GM12878 (cell line): ENCODE measurements at regions not wholly inside any gene's neighbourhood (a gene's known extent, or its start where the extent isn't known, plus 50 kb on each side); places are given as distances from the start of the nearest gene placed in this dataset.
"Not testable (repeated sequence)": the region's sequence is repeated elsewhere in the genome, so short reads cannot be mapped to it uniquely, and the experiment has no call there.

Source experiments
- ATAC-seq: fragments of 200-7000 bp; cut with Tn5 transposase; 3 replicates; pipeline ENCODE4 v1.9.1; 2020; ENCODE audit warnings: mild to moderate bottlenecking, moderate library complexity
- BruUV-seq: library from RNA; stranded (reverse); fragments of 400-500 nt; replicated peaks from 2 replicates; lab custom pipeline; 2021; lab: Mats Ljungman, UMichigan
- CTCF ChIA-PET: fragments of 300-600 bp; sonication (Branson Sonifier 250); formaldehyde crosslinking; extraction: SDS; loops from one replicate; lab custom pipeline; 2021; ENCODE audit warnings: inconsistent platforms; lab: Yijun Ruan, JAX
- POLR2A ChIA-PET: fragments of 350-600 bp; formaldehyde crosslinking; extraction: SDS; loops from one replicate; lab custom pipeline; 2021; ENCODE audit warnings: inconsistent platforms; lab: Charles Lee
- RAD21 ChIA-PET: fragments of 300-600 bp; sonication (Branson Sonifier 250); formaldehyde crosslinking; loops from one replicate; lab custom pipeline; 2023; ENCODE audit warnings: antibody characterized with exemption; ENCODE audit not compliant: unreplicated experiment; lab: Charles Lee
- SMC1A ChIA-PET: fragments of 300-600 bp; sonication (Branson Sonifier 250); formaldehyde crosslinking; loops from one replicate; lab custom pipeline; 2023; ENCODE audit not compliant: unreplicated experiment, uncharacterized antibody; lab: Charles Lee
- DNase-seq: peaks from one replicate; pipeline ENCODE4 v3.0.0-alpha.2; 2011; ENCODE audit warnings: low read depth, low spot score
- FAIRE-seq: peaks from 3 replicates; lab custom pipeline; 2011; peaks lifted over from hg19 to GRCh38; lab: Jason Lieb, UNC
- H2AFZ ChIP-seq: 2 replicates; pipeline ENCODE4 v1.6.0; 2011; ENCODE audit warnings: low read depth, low read length, control low read depth; ENCODE audit not compliant: control insufficient read depth
- H3K27ac ChIP-seq: 2 replicates; pipeline ENCODE4 v1.5.1; 2011; ENCODE audit warnings: control low read depth; ENCODE audit not compliant: control insufficient read depth, insufficient read depth
- H3K27me3 ChIP-seq, 2 experiments: replicated peaks in 1 of 2; 2 replicates each; pipeline versions ENCODE4 v1.6.0 to v1.6.1; 2011; ENCODE audit warnings: low read length in 1 of 2; ENCODE audit not compliant: control insufficient read depth in 2 of 2, insufficient read depth in 2 of 2
- H3K36me3 ChIP-seq, 2 experiments: 2 replicates each; pipeline ENCODE4 v1.5.1; 2011; ENCODE audit warnings: low read length in 1 of 2; ENCODE audit not compliant: control insufficient read depth in 2 of 2, insufficient read depth in 2 of 2
- H3K4me1 ChIP-seq: 2 replicates; pipeline ENCODE4 v1.6.1; 2011; ENCODE audit warnings: mild to moderate bottlenecking, low read length, moderate library complexity, mixed read lengths; ENCODE audit not compliant: control insufficient read depth, insufficient read depth
- H3K4me2 ChIP-seq: 2 replicates; pipeline ENCODE4 v1.6.0; 2011; ENCODE audit warnings: control low read depth; ENCODE audit not compliant: control insufficient read depth, insufficient read depth
- H3K4me3 ChIP-seq: fragments of 200-600 bp; sonication (generic); 2 replicates; pipeline ENCODE4 v1.5.1; 2016
- H3K79me2 ChIP-seq: 2 replicates; pipeline ENCODE4 v1.6.0; 2011; ENCODE audit warnings: low read length; ENCODE audit not compliant: control insufficient read depth, insufficient read depth
- H3K9ac ChIP-seq: 2 replicates; pipeline ENCODE4 v1.8.0; 2011; ENCODE audit warnings: low read length, control low read depth, mixed read lengths; ENCODE audit not compliant: control insufficient read depth, insufficient read depth
- H3K9me3 ChIP-seq: replicated peaks from 3 replicates; pipeline ENCODE4 v1.5.1; 2011; ENCODE audit warnings: mild to moderate bottlenecking, low read length; ENCODE audit not compliant: control insufficient read depth, insufficient read depth
- H4K20me1 ChIP-seq: 2 replicates; pipeline ENCODE4 v1.6.0; 2011; ENCODE audit not compliant: control insufficient read depth, insufficient read depth
- FOS ChIP-seq: IDR thresholded peaks from 3 replicates; pipeline ENCODE4 v1.6.1; 2011; ENCODE audit warnings: borderline replicate concordance; ENCODE audit not compliant: insufficient read length; ENCODE audit errors: extremely low read depth
- IRF5 ChIP-seq: fragments of 450-650 bp; IDR thresholded peaks from 2 replicates; pipeline ENCODE4 v1.6.1; 2017; ENCODE audit warnings: borderline replicate concordance
- RELA ChIP-seq: fragments of 450-650 bp; IDR thresholded peaks from 2 replicates; pipeline ENCODE4 v1.8.0; 2014; ENCODE audit warnings: borderline replicate concordance; ENCODE audit not compliant: partially characterized antibody
- RUNX3 ChIP-seq: IDR thresholded peaks from 2 replicates; pipeline ENCODE4 v1.6.1; 2012; ENCODE audit warnings: low read length, inconsistent platforms
- SRF ChIP-seq, 2 experiments: IDR thresholded peaks; 2 replicates each; pipeline ENCODE4 v1.6.1; 2011; ENCODE audit warnings: low read depth in 2 of 2, low read length in 2 of 2, mild to moderate bottlenecking in 1 of 2, moderate library complexity in 1 of 2
- TARDBP ChIP-seq: IDR thresholded peaks from 2 replicates; pipeline ENCODE4 v1.6.1; 2016; ENCODE audit warnings: borderline replicate concordance
- TBL1XR1 ChIP-seq: IDR thresholded peaks from 2 replicates; pipeline ENCODE4 v1.6.1; 2012; ENCODE audit warnings: low read depth, low read length, improper control_type of control experiment
- ZBED1 ChIP-seq: IDR thresholded peaks from 2 replicates; pipeline ENCODE4 v1.6.1; 2016; ENCODE audit warnings: borderline replicate concordance
- ZBTB4 ChIP-seq: fragments of 450-650 bp; formaldehyde crosslinking; IDR thresholded peaks from 2 replicates; pipeline ENCODE4 v1.4.0; 2022; ENCODE audit warnings: mild to moderate bottlenecking, moderate library complexity
- ZNF217 ChIP-seq: fragments of 450-650 bp; IDR thresholded peaks from 2 replicates; pipeline ENCODE4 v1.6.1; 2017; ENCODE audit warnings: antibody characterized with exemption, mild to moderate bottlenecking
- WGBS: methylation state at CpG from one replicate; pipeline ENCODE4 v1.1.6; 2016; ENCODE audit warnings: low lambda C conversion rate; ENCODE audit not compliant: insufficient replicate concordance, insufficient coverage; ENCODE audit errors: missing lambda C conversion rate; 5-methylcytosine and 5-hydroxymethylcytosine counted together
- in situ Hi-C: fragments of 300-500 bp; cut with MboI; formaldehyde crosslinking; loops from 9 replicates; pipeline ENCODE4 v1.14.3; 2018; ENCODE audit warnings: mixed read lengths
- intact Hi-C: fragments of 100-400 bp; cut with micrococcal nuclease; formaldehyde crosslinking; loops from one replicate; pipeline ENCODE4 v1.14.2; 2022; ENCODE audit not compliant: unreplicated experiment

- H3K36me3 ChIP-seq = no peaks in the 10 kb centered on the region
These were observed 51.2 kb upstream of the AKIRIN2 start for GRCh38 chr6:87753131-87753685.

GRCh38 chr6:87752503-87752902 is 50.5 kb upstream of the AKIRIN2 start:
- not testable (repeated sequence) for H3K9me3 ChIP-seq, H3K4me3 ChIP-seq
- intact Hi-C loops = loop anchor here (10.0 kb wide), 1 partner anchor 172 kb away; no protein-coding TSS in a partner anchor

More at GRCh38 chr6:87753131-87753685, 51.2 kb upstream of the AKIRIN2 start:
- H3K79me2 ChIP-seq = no peaks in the 10 kb centered on the region
- ChIA-PET SMC1A (interaction anchor here (1.0 to 4.9 kb wide), 9 partner anchors 11 to 79 kb away, joined by 3 to 62 read pairs (median 6); no protein-coding TSS in a partner anchor), POLR2A (interaction anchor here (0.6 kb wide), 2 partner anchors 32 to 648 kb away, joined by 4 read pairs; no protein-coding TSS in a partner anchor), RAD21 (interaction anchor here (2.8 kb wide), 1 partner anchor 30 kb away, joined by 8 read pairs; no protein-coding TSS in a partner anchor), CTCF (interaction anchor here (0.9 kb wide), 1 partner anchor 48 kb away, joined by 3 read pairs; no protein-coding TSS in a partner anchor)
- in situ Hi-C loops (no loop called here), intact Hi-C loops (loop anchor here (10.0 kb wide), 1 partner anchor 172 kb away; no protein-coding TSS in a partner anchor)
- FAIRE-seq (no peak), ATAC-seq (no peak), DNase-seq (no peak)
- no peak overlapping the region for H3K4me2 ChIP-seq
- no peak for TF ChIP-seq SRF (IDR thresholded peaks at IDR 0.05; ENCODE audit: low read depth in 2 of 2, low read length in 2 of 2)
- TF ChIP-seq TARDBP = no peak
- no peak for TF ChIP-seq FOS
- no peak for TF ChIP-seq RUNX3
- no peak for TF ChIP-seq RELA
- no peak for TF ChIP-seq IRF5
- no peak for TF ChIP-seq ZNF217
- no peak for TF ChIP-seq TBL1XR1
- no peak for TF ChIP-seq ZBTB4
- TF ChIP-seq ZBED1 = no peak
- H3K9ac ChIP-seq = no peak overlapping the region
- H3K27me3 ChIP-seq = no peaks in the 10 kb centered on the region
- peaks cover 4% of the 10 kb centered on the region; the same call in 2 of the 3 replicates for H3K9me3 ChIP-seq
- H4K20me1 ChIP-seq = no peaks in the 10 kb centered on the region
- H3K4me1 ChIP-seq = peaks cover 31% of the 10 kb centered on the region
- no peak overlapping the region for H3K4me3 ChIP-seq
- WGBS = 72% methylated on average over 4 of the region's 4 CpGs
- H2AFZ ChIP-seq = no peak overlapping the region
- BruUV-seq = no TSS peak
- H3K27ac ChIP-seq = no peak overlapping the region

More at GRCh38 chr6:87752503-87752902, 50.5 kb upstream of the AKIRIN2 start:
- H3K36me3 ChIP-seq, H2AFZ ChIP-seq, H4K20me1 ChIP-seq, ATAC-seq, DNase-seq, H3K79me2 ChIP-seq, H3K27ac ChIP-seq, H3K27me3 ChIP-seq, H3K9ac ChIP-seq, FAIRE-seq, H3K4me2 ChIP-seq, BruUV-seq, in situ Hi-C loops, POLR2A ChIA-PET: not testable (repeated sequence)
- ChIA-PET RAD21 (interaction anchor here (2.8 kb wide), 1 partner anchor 29 kb away, joined by 8 read pairs; no protein-coding TSS in a partner anchor), SMC1A (interaction anchor here (2.6 kb wide), 1 partner anchor 29 kb away, joined by 10 read pairs; no protein-coding TSS in a partner anchor), CTCF (interaction anchor here (0.6 kb wide), 1 partner anchor 101 kb away, joined by 3 read pairs; no protein-coding TSS in a partner anchor)
- H3K4me1 ChIP-seq = peaks cover 31% of the 10 kb centered on the region
- WGBS = 86% methylated on average over 11 of the region's 11 CpGs
